AG09319 (cell line): ENCODE measurements at regions not wholly inside any gene's neighbourhood (a gene's known extent, or its start where the extent isn't known, plus 50 kb on each side); places are given as distances from the start of the nearest gene placed in this dataset.

Experiments used
- DNase-seq: peaks from one replicate; pipeline ENCODE4 v3.0.0-alpha.2; 2010; ENCODE audit warnings: low read depth; ENCODE audit errors: extremely low read depth
- CTCF ChIP-seq: IDR thresholded peaks from 2 replicates; pipeline ENCODE4 v1.5.1; 2011; ENCODE audit warnings: low read depth, mild to moderate bottlenecking, inconsistent platforms, low read length, moderate library complexity

DNA sequence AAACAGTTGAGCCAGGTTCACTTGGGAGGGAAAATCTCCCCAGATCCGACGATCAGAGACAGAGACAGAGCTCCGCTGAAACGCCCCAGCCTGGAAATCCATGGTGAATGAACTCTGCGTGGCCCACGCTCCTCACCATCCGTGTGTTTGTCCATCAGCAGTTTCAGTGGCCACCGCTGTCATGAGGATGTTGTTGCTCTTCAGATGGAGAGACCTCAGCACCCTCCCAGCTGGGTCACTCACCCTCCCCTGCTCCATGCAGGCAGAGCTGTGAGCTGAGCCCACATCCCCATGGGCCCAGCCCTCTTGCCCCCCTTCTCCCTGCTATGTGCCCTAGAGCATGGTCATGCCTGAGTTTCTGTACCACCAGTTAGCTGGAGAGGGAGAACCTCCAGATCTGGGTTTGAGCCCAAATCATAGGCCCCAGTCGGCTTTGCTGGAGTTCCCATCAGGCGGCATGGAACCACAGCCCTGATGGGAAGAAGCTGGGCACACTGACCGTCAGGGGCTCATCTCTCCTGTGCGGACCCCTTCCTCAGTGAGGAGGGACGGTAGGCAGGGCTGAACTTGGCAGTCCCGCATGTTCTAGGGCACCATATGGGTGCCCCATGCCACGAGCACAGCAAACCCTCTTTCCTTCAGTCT is 154.4 kb upstream of the COL5A1 start:
- DNase-seq: no peak
- TF ChIP-seq CTCF: no peak

DNA sequence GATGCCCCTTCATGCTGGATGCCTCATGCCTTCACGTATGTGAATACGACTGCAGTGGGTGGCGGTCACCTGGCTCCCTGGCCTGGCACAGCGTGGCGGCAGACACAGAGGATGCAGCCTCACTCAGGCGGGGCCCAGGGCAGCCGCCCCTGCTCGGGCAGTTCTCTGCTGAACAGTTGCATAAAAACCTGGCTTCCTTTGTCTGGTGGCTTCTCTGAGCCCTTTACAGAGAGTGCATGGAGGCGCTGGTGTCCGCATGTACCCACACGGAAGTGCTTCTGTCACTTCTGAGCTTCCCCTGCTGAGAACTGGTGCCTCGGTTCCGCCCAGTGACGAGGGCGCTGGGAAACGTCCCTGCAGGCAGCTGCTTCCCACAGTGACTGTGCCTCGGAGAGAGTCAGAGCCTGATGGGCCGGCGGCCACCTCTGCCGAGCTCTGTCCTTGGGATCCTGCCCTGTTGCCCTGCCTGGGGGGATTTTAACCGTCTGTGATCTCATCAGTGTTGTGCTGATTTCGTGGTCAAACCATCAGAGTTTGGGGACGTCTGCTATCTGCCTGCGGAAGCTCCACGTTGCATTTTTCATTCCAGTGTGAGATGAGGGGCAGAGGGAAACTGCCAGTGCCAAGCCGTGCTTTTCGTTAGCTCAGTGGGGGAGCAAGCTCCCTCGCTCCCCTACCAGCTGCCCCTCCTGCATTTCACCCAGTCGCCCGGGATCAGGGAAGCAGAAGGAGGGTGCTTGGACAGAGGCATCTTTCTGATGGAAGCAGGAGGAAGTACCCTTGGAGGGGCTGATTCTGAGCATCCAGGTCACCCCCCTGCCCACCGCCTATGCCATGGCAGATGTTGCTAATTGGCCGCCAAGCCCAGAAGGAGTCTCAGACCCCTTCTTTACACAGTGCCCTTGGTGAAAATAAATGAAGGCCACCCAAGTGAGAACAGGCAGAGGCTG is 153.0 kb upstream of the COL5A1 start:
- TF ChIP-seq CTCF: no peak

GRCh38 chr9:134489621-134490408 is 151.8 kb upstream of the COL5A1 start:
- no peak for DNase-seq
- TF ChIP-seq CTCF: no peak

More for the DNA sequence above, 153.0 kb upstream of the COL5A1 start:
- DNase-seq: no peak

GRCh38 chr9:134490446-134490845 is 151.2 kb upstream of the COL5A1 start:
- no peak for TF ChIP-seq CTCF

DNA sequence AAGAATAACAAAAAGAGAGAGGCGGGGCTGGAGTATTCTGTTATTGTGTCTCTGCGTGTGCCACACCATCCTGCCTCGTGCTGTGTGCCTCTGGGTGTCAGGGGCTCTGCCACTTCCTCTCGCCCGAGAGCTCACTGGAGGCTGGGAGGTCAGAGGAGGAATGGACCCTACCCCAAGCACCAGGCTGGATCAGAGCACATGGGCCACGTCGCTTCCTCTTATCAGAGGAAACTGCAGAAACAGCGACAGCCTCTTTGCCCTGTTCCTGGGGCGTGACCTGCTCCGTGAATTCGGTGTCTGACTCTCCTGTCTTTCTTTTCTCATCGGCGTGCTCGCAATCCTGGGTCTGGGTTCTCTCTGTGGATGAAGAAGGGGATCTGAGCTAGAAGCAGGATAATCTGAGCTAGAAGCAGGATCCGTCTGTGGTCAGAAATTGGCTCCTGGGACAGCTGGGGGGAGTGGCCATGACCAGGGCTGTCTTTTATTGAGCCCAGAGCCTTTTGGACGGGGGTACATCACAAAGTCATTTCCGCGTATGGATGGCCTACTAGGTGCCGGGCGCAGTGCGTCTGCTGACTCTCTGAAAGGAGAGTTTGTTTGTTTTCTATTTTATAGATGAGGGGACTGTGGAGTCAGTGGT is 150.3 kb upstream of the COL5A1 start:
- no peak for DNase-seq
- no peak for TF ChIP-seq CTCF

More at GRCh38 chr9:134490446-134490845, 151.2 kb upstream of the COL5A1 start:
- no peak for DNase-seq

GRCh38 chr9:134491856-134492255 is 149.7 kb upstream of the COL5A1 start:
- DNase-seq: no peak
- no peak for TF ChIP-seq CTCF
